Mammary epithelial cell (primary cell): ENCODE measurements at regions not wholly inside any gene's neighbourhood (a gene's known extent, or its start where the extent isn't known, plus 50 kb on each side); places are given as distances from the start of the nearest gene placed in this dataset.

Source experiments
- EZH2 ChIP-seq: IDR thresholded peaks from 2 replicates; pipeline ENCODE4 v1.6.1; 2012; ENCODE audit warnings: low read length, inconsistent platforms, borderline replicate concordance
- TF ChIP-seq, protein P1 (sequence below), 2 donors: IDR thresholded peaks in 1 of 2; conservative IDR thresholded peaks in 1 of 2; 2 replicates each; pipeline ENCODE4 v1.5.1; 2011 to 2012; ENCODE audit warnings: inconsistent platforms in 2 of 2, low read length in 2 of 2, mild to moderate bottlenecking in 2 of 2, control low read depth in 1 of 2, low read depth in 1 of 2; ENCODE audit not compliant: insufficient read depth in 1 of 2; ENCODE audit errors: extremely low read depth in 1 of 2

DNA sequence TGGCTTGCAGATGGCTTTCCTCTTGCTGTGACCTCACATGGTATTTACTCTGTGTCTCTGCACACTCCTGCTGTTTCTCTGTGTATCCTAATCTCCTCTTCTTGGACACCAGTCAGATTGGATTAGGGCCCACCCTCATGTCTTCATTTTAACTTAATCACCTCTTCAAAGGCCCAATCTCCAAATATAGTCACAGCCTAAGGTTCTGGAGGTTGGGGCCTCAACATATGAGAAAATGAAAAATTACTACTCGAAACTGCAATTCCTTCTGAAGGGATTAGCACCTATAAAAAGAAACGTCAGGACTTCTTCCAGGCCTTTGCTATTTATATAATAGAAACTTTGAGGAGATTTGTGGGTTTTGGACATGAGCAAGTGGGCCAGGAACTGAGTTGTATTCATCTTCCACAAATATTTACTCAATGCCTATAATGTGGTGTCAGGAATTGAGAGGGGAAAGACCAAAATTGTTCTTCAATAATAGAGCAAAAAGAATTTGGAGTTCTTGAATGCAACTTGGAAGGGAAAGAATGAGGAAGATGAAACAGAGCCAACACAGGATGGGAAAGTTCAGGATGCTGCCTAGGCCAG lies 270.0 kb upstream of the FN1 start:
- TF ChIP-seq, protein P1, sequence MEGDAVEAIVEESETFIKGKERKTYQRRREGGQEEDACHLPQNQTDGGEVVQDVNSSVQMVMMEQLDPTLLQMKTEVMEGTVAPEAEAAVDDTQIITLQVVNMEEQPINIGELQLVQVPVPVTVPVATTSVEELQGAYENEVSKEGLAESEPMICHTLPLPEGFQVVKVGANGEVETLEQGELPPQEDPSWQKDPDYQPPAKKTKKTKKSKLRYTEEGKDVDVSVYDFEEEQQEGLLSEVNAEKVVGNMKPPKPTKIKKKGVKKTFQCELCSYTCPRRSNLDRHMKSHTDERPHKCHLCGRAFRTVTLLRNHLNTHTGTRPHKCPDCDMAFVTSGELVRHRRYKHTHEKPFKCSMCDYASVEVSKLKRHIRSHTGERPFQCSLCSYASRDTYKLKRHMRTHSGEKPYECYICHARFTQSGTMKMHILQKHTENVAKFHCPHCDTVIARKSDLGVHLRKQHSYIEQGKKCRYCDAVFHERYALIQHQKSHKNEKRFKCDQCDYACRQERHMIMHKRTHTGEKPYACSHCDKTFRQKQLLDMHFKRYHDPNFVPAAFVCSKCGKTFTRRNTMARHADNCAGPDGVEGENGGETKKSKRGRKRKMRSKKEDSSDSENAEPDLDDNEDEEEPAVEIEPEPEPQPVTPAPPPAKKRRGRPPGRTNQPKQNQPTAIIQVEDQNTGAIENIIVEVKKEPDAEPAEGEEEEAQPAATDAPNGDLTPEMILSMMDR (conservative IDR thresholded peaks at IDR 0.05 in 1 of 2, IDR thresholded peaks at IDR 0.05 in 1 of 2; ENCODE audit: extremely low read depth in 1 of 2, insufficient read depth in 1 of 2, low read depth in 1 of 2, low read length in 2 of 2): no peak
- TF ChIP-seq EZH2: no peak
